GM19238 (cell line): ENCODE measurements at regions not wholly inside any gene's neighbourhood (a gene's known extent, or its start where the extent isn't known, plus 50 kb on each side); places are given as distances from the start of the nearest gene placed in this dataset.
"Not testable (repeated sequence)": the region's sequence is repeated elsewhere in the genome, so short reads cannot be mapped to it uniquely, and the experiment has no call there.

Experiments used
- DNase-seq: peaks from one replicate; pipeline ENCODE4 v3.0.0; 2011; ENCODE audit warnings: low spot score; ENCODE audit not compliant: insufficient read length

- DNase-seq = no peak
Observed at GRCh38 chr17:5951912-5952311, 118.3 kb upstream of the WSCD1 start.

- no peak for DNase-seq
Observed at GRCh38 chr17:5952518-5952917, 117.7 kb upstream of the WSCD1 start.

- DNase-seq = no peak
Observed at GRCh38 chr17:5955764-5956163, 114.4 kb upstream of the WSCD1 start.

DNA sequence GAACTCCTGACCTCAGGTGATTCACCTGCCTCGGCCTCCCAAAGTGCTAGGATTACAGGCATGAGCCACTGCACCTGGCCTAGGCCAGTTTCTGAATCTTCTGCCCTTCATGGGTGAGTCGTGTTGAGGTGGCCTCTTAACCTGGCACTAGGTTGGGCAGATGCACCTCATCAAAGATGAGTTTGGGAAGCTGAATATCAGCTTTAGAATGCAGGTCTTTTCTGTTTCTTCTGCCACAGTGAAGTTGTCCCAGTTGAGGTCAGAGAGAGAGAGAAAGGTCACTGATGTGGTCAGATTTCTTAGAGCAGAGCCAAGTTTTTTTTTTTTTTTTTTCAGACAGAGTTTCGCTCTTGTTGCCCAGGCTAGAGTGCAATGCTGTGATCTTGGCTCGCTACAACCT lies 111.3 kb upstream of the WSCD1 start:
- DNase-seq = no peak

DNA sequence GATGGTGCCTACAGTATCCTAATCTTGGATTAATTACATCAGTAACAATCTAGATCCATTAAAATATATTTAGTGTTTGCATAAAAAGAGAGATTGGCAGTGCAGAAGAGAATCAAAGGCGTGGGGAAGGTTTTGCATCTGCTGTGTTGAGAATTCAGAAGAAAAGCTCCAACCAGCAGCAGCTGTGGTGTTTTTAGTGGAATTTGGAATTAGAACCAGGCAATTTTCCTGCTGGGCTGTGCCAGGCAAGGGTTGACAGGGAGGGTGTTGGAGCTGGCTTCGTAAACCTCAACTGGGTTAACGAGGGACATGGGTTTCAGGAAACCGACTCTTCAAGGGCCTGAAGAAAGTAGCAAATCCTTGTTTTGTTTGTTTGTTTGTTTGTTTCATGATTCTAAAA lies 107.8 kb upstream of the WSCD1 start:
- DNase-seq = no peak

DNA sequence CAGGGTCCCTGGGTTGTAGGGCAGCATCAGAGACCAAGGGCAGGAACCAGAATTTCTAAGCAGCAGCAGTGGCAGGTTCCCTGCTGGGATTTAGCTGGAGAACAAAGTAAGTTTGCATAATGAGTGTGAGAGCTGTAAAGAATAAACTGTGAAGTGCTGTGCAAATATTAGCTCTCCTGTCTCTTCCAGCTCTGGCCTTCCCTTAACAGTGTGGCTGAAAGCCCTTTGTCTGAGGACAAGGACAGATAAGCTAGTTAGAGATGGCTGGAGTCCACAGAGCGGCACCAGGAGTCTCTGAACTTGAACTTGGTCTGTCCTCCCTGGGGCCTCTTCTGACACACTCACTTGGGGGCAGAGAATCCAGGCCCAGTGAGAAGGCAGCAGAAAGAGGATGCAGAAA lies 98.2 kb upstream of the WSCD1 start:
- no peak for DNase-seq

DNA sequence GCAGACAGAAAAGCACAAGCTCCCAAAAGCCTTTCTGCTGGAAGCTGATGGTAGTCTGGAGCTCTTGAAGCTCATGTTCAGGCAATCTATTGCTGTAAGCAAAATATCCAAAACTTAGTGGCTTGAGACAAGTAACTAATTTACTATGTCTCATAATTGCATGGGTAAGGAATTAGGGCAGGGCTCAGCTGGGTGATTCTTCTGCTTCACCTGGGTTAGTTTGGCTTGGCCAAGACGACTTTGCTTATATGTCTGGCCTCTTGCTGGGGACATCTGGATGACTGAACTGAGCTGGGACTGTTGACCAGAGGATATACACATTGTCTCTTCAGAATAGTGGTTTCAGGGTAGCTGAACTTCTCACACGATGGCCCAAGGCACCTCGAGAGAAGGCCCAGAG lies 96.8 kb upstream of the WSCD1 start:
- no peak for DNase-seq

- DNase-seq = no peak
Observed at GRCh38 chr17:5975661-5976060, 94.5 kb upstream of the WSCD1 start.

DNA sequence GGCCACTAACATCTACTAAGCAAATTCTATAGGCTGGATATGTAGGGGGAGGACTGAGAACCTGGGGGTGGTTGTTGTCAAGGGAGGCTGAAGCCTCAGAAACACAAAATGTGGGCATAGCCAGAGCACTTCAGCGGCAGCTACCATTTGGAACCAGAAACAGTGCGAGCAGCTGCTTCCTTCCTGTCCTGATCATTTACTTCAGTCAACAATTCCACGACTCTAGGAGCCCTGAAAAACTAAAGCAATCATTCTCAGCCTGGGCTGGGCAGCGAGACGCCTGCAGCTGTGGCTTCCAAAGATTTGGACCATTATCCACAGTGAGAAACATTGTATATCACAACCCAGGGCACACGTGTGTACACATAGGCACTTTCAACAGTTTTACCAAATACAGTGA lies 93.9 kb upstream of the WSCD1 start:
- DNase-seq = no peak

GRCh38 chr17:5978496-5978895 lies 91.7 kb upstream of the WSCD1 start:
- DNase-seq = no peak

GRCh38 chr17:5980941-5981340 lies 89.2 kb upstream of the WSCD1 start:
- DNase-seq = no peak

- no peak for DNase-seq
Observed at GRCh38 chr17:5986644-5987043, 83.5 kb upstream of the WSCD1 start.

DNA sequence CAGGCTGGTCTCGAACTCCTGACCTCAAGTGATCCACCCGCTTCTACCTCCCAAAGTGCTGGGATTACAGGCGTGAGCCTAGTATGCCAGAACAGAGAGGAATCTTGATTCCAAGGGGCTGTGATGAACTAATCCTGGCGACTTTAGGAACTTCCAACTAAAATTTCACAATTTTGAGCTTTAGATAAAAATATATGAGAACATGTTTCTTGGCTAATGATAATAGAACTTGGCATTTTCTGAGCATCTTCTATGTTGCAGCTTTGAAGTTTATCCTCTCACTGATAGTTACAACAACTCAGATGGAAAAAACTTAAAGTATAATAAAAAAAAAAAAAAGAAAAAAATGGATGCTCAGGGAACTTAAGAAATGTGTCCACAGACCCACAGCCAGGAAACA lies 69.8 kb upstream of the WSCD1 start:
- DNase-seq = no peak

DNA sequence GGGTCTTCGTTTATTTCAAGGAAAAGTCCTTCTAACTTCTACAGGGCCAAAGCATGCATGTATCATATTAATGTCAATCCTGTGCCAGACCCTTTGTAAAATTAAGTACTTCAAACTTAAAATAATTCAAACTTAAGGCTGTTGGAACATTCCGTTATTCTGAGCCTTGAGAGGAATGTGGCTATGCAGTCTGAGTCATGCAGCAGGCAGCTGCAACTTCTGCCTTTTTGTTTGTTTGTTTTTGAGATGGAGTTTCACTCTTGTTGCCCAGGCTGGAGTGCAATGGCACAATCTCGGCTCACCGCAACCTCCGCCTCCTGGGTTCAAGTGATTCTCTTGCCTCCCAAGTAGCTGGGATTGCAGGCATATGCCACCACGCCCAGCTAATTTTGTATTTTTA lies 67.0 kb upstream of the WSCD1 start:
- not testable (repeated sequence) for DNase-seq

- DNase-seq = no peak
Observed at GRCh38 chr17:6005939-6006338, 64.2 kb upstream of the WSCD1 start.

- DNase-seq = no peak
Observed at GRCh38 chr17:6011206-6011605, 59.0 kb upstream of the WSCD1 start.

DNA sequence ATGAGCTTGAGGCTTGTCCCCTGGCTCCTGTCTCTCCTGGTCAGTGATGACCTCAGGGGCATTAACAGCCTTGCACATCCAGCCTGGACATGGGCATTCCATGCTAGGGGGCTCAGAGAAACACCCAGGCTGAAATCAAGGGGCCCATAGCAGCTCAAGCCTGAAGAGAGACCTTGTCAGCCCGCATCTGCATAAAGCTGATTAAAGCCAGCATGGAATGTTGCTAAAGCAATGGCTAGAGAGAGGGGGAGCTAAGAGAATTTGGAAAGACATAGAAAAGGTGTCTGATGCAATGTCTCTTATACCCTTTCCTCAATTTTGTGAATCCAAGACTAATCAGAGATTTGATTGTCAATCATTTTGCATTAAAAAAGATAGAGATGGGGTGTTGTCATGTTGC lies 51.4 kb upstream of the WSCD1 start:
- no peak for DNase-seq

GRCh38 chr17:6019959-6020358 lies 50.2 kb upstream of the WSCD1 start:
- no peak for DNase-seq

DNA sequence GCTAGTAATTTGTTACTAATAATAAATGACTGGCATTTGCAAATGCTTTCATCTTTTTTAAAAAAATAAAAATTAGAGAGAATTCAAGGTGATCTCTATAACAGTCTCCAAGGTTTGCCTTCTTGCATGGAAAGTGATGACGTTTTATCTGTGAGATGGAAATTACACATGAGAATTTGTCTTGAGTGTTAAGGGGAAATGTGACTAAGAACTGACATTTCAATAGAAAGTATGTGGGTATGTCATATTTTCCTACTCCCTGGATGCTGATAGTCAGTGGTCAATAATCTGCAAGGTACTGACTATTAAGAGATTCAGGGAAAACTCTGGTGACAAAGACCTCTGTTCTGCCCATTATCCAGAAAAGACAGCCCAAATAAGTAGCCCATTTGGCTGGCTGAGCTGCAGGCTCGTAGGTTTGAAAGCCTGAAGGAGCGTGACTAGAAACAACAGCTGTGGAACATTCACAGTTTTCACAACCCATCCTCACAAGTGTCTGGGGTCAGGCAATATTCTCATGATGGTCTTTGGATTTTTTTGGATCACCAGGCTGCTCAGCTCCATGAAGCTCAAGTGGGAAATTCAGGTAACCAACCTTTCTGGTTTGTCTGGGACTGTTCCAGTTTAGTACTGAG lies 49.7 kb upstream of the WSCD1 start:
- DNase-seq = no peak
